Effector memory CD4-positive, alpha-beta T cell (primary cell): ENCODE measurements at regions not wholly inside any gene's neighbourhood (a gene's known extent, or its start where the extent isn't known, plus 50 kb on each side); places are given as distances from the start of the nearest gene placed in this dataset.

Experiments used
- DNase-seq, 3 donors: peaks; one replicate each; pipeline ENCODE4 v3.0.0-alpha.2; 2020
- H3K27ac ChIP-seq: 2 replicates; pipeline ENCODE4 v1.7.0; 2013; ENCODE audit warnings: mild to moderate bottlenecking, low read length, moderate library complexity; ENCODE audit not compliant: insufficient read depth, poor library complexity, severe bottlenecking
- H3K27me3 ChIP-seq: replicated peaks from 2 replicates; pipeline ENCODE4 v1.7.0; 2013; ENCODE audit warnings: mild to moderate bottlenecking, low read length; ENCODE audit not compliant: insufficient read depth, control insufficient read depth, poor library complexity, severe bottlenecking
- H3K36me3 ChIP-seq: 2 replicates; pipeline ENCODE4 v1.7.0; 2013; ENCODE audit warnings: mild to moderate bottlenecking, low read length, moderate library complexity; ENCODE audit not compliant: control insufficient read depth, insufficient read depth
- H3K4me1 ChIP-seq: 2 replicates; pipeline ENCODE4 v1.7.0; 2013; ENCODE audit warnings: low read length, mild to moderate bottlenecking; ENCODE audit not compliant: control insufficient read depth, insufficient read depth, poor library complexity, severe bottlenecking
- H3K4me3 ChIP-seq: 2 replicates; pipeline ENCODE4 v1.7.0; 2013; ENCODE audit warnings: low read length, low read depth, mild to moderate bottlenecking; ENCODE audit not compliant: insufficient read depth, poor library complexity, severe bottlenecking
- H3K9me3 ChIP-seq: 2 replicates; pipeline ENCODE4 v1.7.0; 2013; ENCODE audit warnings: mild to moderate bottlenecking, low read length, moderate library complexity; ENCODE audit not compliant: control insufficient read depth

DNA sequence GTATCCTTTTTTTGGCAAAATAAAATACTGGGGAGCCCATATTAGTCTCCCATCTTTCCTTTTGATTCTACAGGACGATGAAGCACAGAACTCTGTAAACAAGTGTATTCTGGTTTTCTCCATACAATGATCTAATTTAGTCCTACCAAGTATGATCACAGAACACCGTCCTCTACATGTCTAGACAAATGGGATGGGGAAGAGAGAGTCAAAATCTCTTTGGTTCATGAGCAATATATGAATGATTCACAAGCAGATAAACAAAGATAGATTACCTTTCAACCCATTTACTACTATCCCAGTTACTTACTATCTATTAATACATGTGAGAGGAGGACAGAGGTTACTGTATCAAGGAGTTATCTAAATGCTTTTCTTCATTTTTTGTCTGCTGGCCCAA lies 352.4 kb upstream of the ACVR2A start:
- Histone ChIP-seq H3K36me3 (no peaks in the 10 kb centered on the region), H3K9me3 (no peaks in the 10 kb centered on the region), H3K27ac (no peak overlapping the region), H3K4me1 (peaks cover 3% of the 10 kb centered on the region), H3K4me3 (no peak overlapping the region), H3K27me3 (no peaks in the 10 kb centered on the region)
- DNase-seq, result no peak

DNA sequence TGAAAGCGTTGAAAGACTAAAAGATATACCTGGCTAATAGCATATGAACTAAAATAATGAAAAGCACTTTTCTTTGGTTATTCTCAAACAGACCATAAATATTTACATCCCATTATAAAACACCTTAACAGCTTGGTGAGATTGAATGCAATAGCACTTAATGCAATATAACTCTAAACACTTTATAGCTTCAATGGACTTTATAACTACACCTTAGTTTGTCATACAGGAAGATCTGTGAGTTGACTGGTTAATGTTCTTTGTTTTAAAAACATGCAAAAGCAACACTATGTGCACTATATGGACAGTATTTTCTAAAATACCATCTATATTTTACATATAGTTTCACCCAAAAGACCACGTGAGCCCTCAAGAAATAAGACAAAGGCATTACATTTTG lies 353.3 kb upstream of the ACVR2A start:
- Histone ChIP-seq H3K36me3 (no peaks in the 10 kb centered on the region), H3K27ac (no peak overlapping the region), H3K9me3 (no peaks in the 10 kb centered on the region)

DNA sequence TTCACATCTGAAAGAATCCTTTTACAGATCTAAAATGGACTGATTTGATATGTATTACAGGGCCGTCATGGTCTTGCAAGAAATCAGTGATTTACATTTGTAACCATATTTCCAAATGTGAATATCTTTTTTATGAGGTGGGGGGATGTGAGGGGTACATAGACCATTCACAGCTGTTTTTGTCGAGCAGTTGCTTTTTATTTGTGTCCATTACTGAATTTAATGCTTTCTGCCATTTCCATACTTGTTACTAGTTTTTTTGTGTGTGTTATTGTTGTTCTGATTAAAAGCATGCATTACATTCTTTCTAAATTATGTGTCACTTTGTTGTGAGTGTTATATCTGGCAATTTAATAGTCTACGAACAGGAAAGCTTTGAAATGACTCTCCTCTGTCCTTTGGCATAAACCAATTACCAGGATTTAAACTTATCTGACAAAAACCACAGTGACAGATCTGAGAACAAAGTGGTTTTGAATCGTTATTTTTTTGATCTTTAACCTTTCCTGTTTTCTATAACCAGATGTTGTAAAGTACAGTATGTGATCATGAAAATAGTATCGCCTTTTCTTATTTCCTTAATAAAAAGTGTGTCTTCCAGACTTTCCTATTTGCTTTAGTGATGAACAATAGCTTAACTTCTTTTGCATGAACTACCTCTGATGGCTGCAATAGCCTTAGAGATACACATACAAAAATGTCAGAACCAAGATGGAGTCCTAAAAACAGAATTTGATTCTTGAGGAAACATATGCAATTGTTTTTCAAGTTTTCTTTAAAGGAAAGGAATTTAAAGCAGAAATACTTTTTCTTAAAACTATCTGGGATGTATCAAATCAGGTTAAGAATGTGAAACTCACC lies 354.2 kb upstream of the ACVR2A start:
- H3K27ac ChIP-seq, result no peak overlapping the region
- H3K4me3 ChIP-seq, result no peak overlapping the region
- no peaks in the 10 kb centered on the region for H3K36me3 ChIP-seq
- DNase-seq, result no peak
- no peaks in the 10 kb centered on the region for H3K9me3 ChIP-seq
- no peaks in the 10 kb centered on the region for H3K27me3 ChIP-seq
- H3K4me1 ChIP-seq, result no peaks in the 10 kb centered on the region

More for the DNA sequence above, 353.3 kb upstream of the ACVR2A start:
- no peaks in the 10 kb centered on the region for H3K4me1 ChIP-seq
- no peaks in the 10 kb centered on the region for H3K27me3 ChIP-seq
- no peak overlapping the region for H3K4me3 ChIP-seq
- DNase-seq, result no peak

DNA sequence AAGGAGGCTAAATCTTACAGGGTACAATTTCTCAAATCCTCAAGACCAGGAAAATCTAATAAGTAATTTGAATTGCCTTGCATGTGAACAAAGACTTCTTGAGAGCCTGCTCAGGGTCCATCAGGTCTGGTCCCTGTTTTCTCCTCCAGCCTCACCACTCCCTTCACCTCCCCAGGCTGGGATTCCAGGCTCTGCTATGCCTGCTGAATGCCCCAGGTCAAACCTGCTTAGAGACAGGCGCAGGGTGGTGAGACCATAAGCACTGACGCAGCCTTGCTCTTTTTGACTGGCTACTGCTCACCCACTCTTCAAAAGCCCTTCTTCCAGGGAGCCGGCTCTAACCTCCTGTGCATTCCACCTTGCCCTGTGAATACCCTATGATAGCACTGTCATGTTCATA lies 356.4 kb upstream of the ACVR2A start:
- no peaks in the 10 kb centered on the region for H3K27me3 ChIP-seq
- H3K4me1 ChIP-seq, result no peaks in the 10 kb centered on the region
- no peak overlapping the region for H3K27ac ChIP-seq

DNA sequence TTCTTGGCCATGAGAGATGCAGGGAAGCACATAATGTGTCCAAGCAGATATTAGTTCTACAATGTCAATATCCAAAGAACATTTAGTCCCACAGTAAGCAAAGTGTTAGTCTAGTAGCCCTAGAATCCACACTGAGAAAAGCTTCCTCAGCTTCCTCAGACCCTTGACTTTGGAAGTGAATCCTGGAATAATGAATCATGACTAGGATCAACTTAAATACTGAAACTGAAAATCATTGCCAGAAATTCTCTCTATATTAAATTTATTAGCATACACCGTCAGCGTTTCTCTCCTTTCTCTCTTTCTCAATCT lies 356.9 kb upstream of the ACVR2A start:
- no peak overlapping the region for H3K4me3 ChIP-seq
- H3K4me1 ChIP-seq, result no peaks in the 10 kb centered on the region
- no peaks in the 10 kb centered on the region for H3K36me3 ChIP-seq
- no peak overlapping the region for H3K27ac ChIP-seq
- no peak for DNase-seq
- no peaks in the 10 kb centered on the region for H3K27me3 ChIP-seq
- H3K9me3 ChIP-seq, result no peaks in the 10 kb centered on the region

More for the DNA sequence above, 356.4 kb upstream of the ACVR2A start:
- no peak for DNase-seq
- Histone ChIP-seq H3K4me3 (no peak overlapping the region), H3K36me3 (no peaks in the 10 kb centered on the region), H3K9me3 (no peaks in the 10 kb centered on the region)

DNA sequence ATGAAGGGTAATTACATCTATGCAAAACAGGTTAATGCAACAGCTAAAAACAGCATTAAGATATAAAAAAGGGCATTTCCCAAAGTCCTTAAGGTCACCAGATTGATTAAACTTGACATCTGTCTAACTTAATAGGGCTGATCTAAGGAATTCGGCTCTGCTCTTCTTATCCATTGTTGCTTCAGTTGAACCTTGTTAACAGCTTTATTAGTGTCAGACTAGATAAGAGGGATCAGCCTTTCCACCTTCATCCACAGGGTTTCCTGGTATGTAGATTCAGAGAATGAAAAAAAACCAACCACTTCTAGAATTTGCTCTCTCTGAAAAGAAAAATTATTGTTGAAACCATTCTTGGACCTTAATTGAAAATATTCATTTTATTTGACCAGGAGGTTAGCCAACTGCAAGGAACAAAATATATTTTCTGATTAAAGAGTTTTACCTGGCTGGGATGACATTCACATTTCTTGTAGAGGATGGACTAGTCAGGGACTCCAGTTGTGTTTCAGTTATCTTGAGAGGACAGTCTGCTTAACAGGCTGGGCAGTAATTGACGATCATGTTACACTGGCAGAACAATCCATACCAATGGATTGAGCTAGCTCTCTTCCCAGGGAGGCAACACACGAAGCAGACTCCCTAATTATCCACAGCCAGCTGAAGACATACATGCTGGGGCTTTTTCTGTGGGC lies 357.4 kb upstream of the ACVR2A start:
- no peak overlapping the region for H3K4me3 ChIP-seq
- DNase-seq, result no peak
- no peaks in the 10 kb centered on the region for H3K36me3 ChIP-seq
- H3K27ac ChIP-seq, result no peak overlapping the region
- H3K27me3 ChIP-seq, result no peaks in the 10 kb centered on the region
- H3K9me3 ChIP-seq, result no peaks in the 10 kb centered on the region
- no peaks in the 10 kb centered on the region for H3K4me1 ChIP-seq

DNA sequence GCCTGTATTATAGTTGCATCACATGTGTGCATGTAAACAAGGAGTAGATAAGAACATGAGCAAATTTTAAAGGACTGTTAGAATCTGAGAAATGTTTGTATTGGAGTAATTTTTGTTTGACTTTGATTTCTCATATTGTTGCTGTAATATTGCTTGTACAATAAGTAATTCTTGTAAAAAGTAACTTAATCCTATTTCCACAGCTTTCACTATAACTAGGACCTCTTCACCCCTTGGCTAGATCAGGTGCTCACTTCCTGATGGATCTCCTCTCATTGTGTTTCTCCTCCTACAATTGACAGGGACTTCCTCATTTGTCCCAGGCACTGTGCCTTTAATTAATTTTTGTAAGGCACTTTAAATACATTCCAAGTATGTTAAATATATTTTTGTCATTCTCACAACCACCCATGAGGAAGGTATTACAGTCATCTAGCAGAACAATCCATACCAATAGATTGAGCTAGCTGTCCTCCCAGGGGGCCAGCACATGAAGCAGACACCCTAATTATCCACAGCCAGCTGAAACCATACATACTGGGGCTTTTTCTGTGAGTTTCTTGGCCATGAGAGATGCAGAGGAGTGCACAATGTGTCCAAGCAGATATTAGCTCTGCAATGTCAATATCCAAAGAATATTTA lies 359.5 kb upstream of the ACVR2A start:
- Histone ChIP-seq H3K27me3 (no peaks in the 10 kb centered on the region), H3K36me3 (no peaks in the 10 kb centered on the region), H3K27ac (no peak overlapping the region), H3K9me3 (no peaks in the 10 kb centered on the region), H3K4me3 (no peak overlapping the region), H3K4me1 (no peaks in the 10 kb centered on the region)
- DNase-seq, result no peak

DNA sequence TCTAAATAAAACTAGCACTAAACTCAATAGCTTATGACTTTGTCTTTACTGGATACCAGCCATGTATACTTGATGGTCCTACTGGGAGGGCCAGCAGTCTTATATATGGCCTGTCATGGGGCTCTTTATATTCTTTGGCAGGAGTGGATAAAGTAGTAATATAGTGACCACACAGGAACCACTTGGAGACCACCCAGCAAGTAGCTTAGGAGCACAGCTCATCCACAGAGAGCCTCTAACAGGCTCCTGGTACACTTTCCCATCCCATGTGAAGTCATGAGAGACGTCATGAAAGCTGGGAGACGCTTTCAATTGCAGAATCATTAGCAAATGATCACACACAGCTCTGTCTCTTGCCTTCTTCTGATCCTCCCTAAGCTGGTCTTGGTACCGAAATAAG lies 360.9 kb upstream of the ACVR2A start:
- Histone ChIP-seq H3K4me1 (no peaks in the 10 kb centered on the region), H3K27ac (no peak overlapping the region), H3K36me3 (no peaks in the 10 kb centered on the region), H3K9me3 (no peaks in the 10 kb centered on the region), H3K4me3 (no peak overlapping the region), H3K27me3 (no peaks in the 10 kb centered on the region)
- DNase-seq, result no peak

DNA sequence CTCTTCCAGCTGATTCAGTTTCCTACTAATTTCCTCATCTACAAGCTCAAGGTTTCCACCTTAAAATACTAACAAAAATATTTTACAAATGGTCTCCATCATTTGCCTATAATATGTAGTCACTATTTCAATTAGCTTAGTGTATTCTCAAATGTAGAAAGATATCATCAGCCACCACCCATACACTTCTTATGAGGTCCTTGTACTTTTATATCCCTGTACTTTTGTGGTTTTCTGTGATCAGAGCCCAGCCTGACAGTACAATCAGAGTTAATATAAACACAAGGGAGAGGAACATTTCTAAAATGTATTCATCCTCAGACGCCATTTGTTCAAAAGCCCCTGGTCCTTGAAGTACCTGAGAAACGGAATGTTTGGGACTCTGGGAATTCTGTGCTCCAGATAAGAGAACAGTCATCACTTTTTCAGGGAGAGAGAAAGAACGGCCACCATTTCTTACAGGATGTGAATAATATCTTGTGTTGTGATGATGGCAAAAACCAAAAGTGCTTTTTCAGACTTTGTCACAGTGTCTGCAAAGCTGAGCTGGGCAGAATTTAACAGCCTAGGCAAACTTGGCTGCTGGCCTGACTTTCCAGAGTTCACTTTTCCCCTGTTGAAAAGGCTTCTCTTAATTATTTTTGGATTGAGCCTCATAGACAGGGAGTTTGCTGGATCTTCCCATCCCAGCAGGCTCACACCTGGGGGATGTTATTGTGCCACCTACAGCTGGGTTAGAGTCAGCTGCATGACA lies 361.7 kb upstream of the ACVR2A start:
- no peaks in the 10 kb centered on the region for H3K27me3 ChIP-seq
- no peaks in the 10 kb centered on the region for H3K36me3 ChIP-seq
- DNase-seq, result no peak
- no peaks in the 10 kb centered on the region for H3K4me1 ChIP-seq
- no peak overlapping the region for H3K4me3 ChIP-seq
- H3K27ac ChIP-seq, result no peak overlapping the region
- H3K9me3 ChIP-seq, result no peaks in the 10 kb centered on the region
